Mucosa of gallbladder (tissue), 1 donor: ENCODE measurements at regions not wholly inside any gene's neighbourhood (a gene's known extent, or its start where the extent isn't known, plus 50 kb on each side); places are given as distances from the start of the nearest gene placed in this dataset.
"Not testable (repeated sequence)": the region's sequence is repeated elsewhere in the genome, so short reads cannot be mapped to it uniquely, and the experiment has no call there.

Source experiments
- DNase-seq: peaks from one replicate; pipeline ENCODE4 v3.0.0-alpha.2; 2020; ENCODE audit warnings: low spot score
- donor health status: DM: no; HTN: no; CAD: no.

- DNase-seq = not testable (repeated sequence)
Measured at GRCh38 chr1:221965891-221966290, 224.0 kb upstream of the DUSP10 start.

- DNase-seq = no peak
Measured at GRCh38 chr1:221965252-221965651, 223.4 kb upstream of the DUSP10 start.

- no peak for DNase-seq
Measured at GRCh38 chr1:221963742-221964141, 221.9 kb upstream of the DUSP10 start.

DNA sequence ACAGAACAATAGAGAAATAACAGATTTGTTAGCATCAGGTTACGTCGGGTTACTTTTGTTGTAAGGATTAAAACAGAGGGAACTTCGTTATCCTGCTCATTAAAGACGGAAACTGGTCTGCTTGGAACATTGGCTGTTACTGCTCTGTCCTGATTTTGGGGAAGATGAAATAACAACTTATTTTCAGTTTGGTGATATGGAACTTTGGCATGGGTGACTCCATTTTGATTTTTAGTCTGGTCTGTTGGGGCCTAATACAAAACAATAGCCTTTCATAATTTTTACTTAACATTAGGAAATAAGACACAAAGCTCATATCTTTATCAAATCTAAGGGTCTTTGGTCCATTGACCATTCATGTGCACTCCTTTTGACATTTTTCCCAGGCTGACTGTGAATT lies 220.5 kb upstream of the DUSP10 start:
- no peak for DNase-seq

- DNase-seq = peak; percentile 18
Measured at GRCh38 chr1:221961532-221962292, 219.8 kb upstream of the DUSP10 start.

- DNase-seq = not testable (repeated sequence)
Measured at GRCh38 chr1:221958161-221958562, 216.3 kb upstream of the DUSP10 start.

DNA sequence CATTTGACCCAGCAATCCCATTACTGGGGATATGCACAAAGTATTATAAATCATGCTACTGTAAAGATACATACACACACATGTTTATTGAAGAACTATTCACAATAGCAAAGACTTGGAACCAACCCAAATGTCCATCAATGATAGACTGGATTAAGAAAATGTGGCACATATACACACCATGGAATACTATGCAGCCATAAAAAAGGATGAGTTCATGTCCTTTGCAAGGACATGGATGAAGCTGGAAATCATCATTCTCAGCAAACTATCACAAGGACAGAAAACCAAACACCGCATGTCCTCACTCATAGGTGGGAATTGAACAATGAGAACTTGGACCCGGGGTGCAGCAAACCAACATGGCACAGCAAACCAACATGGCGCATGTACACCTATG lies 215.5 kb upstream of the DUSP10 start:
- not testable (repeated sequence) for DNase-seq

- DNase-seq = no peak
Measured at GRCh38 chr1:221949996-221950395, 208.1 kb upstream of the DUSP10 start.

- no peak for DNase-seq
Measured at GRCh38 chr1:221948459-221948858, 206.6 kb upstream of the DUSP10 start.

GRCh38 chr1:221947731-221948130 lies 205.8 kb upstream of the DUSP10 start:
- DNase-seq = peak; percentile 24

GRCh38 chr1:221946768-221947167 lies 204.9 kb upstream of the DUSP10 start:
- no peak for DNase-seq

DNA sequence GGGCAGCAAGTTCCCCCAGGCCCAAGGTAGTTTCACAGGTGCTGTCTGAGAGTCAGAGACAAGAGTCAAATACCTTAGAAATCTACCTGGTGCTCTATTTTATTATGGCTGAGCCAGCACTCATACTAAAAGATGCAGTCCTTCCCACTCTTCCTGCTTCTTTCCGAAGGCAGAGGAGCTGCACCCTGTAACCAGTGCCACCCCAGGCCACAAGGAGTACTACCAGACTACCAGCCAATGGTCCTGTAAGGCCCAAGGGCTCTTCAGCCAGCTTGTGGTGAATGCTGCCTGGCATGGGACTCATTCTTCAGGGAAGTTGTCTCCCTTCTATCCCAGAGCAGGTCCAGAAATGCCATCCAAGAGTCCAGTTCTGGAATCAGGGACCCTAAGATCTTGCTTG lies 203.8 kb upstream of the DUSP10 start:
- no peak for DNase-seq

- no peak for DNase-seq
Measured at GRCh38 chr1:221944247-221944870, 202.5 kb upstream of the DUSP10 start.

GRCh38 chr1:221940631-221941030 lies 198.7 kb upstream of the DUSP10 start:
- DNase-seq = no peak

DNA sequence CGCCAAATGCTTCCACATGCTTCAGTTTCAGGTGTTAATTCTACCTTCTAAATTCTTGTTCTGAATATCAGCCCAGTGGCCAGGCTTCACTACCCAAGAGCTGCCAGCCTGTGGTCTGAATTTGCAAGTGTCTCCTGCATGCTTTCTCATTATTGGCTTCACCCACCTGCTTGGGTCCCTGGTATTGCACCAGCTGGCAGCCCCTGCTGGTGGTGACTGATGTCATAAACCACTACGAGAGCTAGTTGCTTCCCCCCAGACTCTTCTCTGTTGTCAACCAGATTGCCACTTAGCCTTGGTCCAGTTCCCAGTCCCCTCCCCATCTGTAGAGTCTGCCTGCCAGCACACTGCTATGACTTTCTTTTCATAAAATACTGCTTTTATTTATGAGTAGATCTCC lies 197.7 kb upstream of the DUSP10 start:
- no peak for DNase-seq

GRCh38 chr1:221937155-221937953 lies 195.5 kb upstream of the DUSP10 start:
- no peak for DNase-seq

DNA sequence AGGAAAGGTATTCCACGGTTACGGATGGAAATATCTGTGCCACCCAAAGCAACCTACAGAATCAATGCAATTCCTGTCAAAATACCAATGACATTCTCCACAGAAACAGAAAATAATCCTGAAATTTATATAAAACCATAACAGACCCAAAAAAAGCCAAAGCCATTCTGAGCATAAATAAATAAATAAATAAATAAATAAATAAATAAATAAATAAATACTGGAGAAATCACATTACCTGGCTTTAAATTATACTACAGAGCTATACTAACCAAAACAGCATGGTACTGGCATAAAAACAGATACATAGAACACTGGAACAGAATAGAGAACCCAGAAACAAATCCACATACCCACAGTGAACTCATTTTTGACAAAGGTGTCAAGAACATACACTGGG lies 191.9 kb upstream of the DUSP10 start:
- no peak for DNase-seq

DNA sequence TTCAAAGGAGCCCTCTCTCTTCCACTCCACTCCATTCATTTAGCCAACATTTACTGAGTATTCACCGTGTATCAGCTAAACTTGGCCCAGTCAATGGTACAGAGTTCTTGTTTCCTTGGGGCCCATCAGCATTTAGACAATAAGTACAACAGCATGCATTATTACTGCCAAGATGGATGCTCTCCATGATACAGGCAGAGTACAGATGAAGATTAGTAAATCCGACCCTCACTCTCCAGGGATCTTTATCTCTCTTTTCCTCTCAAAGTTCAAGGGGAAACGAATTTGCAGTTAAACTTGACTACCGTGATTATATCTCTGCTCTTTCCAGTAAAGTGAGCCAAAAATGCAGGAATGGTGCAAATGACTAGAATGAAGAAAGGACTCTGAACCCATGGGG lies 184.6 kb upstream of the DUSP10 start:
- no peak for DNase-seq

DNA sequence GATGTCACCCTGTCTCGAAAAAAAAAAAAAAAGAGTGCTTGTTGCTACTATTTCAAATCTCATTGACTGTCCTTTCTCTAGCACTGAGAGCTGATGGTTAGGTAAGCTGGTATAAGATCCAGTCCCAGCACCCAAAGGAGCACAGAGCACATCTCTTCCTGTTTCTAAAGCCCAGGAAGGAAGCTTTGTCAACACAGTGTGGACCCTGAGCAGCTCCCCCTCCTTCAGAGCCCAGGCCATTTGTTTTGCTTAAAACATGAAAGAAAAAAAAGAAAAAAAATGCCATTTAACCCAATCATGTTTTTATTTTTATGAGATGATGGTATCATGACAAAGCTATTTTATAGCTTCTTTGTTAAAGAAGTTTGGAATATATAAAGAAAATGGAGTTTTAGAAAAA lies 184.1 kb upstream of the DUSP10 start:
- no peak for DNase-seq

GRCh38 chr1:221923929-221924598 lies 182.2 kb upstream of the DUSP10 start:
- no peak for DNase-seq

- no peak for DNase-seq
Measured at GRCh38 chr1:221921936-221922335, 180.0 kb upstream of the DUSP10 start.

DNA sequence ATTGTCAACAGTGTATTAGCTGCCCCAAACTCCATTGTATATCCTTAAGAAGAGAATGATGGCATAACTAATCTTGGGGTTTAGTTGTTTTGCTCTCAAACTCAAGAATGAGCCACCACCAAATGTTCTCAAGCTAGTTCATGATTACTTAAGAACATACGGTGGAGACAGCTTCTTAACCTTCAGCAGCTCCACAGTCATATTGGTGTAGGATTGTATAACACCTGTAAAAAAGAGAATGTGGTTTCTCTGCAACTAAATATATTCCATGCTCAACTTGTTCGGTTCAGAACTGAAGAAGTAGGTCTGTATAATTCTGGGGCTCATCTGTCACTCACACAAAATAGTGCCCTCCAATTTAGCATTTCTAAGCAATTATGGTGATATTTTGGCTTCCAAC lies 177.9 kb upstream of the DUSP10 start:
- no peak for DNase-seq
